ENCODE measurements at regions not wholly inside any gene's neighbourhood (a gene's known extent, or its start where the extent isn't known, plus 50 kb on each side); places are given as distances from the start of the nearest gene placed in this dataset.

GRCh38 chr15:25965326-25965725, 102.2 kb upstream of the ATP10A start:
- no peak overlapping the region for H3K4me3 Mint-ChIP-seq (ENCODE audit: unreplicated experiment)
- intact Hi-C loops (cut with micrococcal nuclease; ENCODE audit: unreplicated experiment) = no loop called here
- no peaks in the 10 kb centered on the region for H3K9me3 Mint-ChIP-seq (ENCODE audit: unreplicated experiment)
- no peak for DNase-seq
- H3K4me1 Mint-ChIP-seq (ENCODE audit: low read depth, unreplicated experiment) = no peaks in the 10 kb centered on the region
- Histone ChIP-seq H3K4me1 (no peaks in the 10 kb centered on the region), H3K9me3 (no peaks in the 10 kb centered on the region; the same call in 1 of the 2 replicates), H3K4me3 (ENCODE audit: low read depth, low read length) (no peak overlapping the region), H3K27me3 (replicated peaks; ENCODE audit: control insufficient read depth, insufficient read depth, low read length) (no peaks in the 10 kb centered on the region), H3K36me3 (ENCODE audit: control insufficient read depth, insufficient read depth, low read length) (no peaks in the 10 kb centered on the region)
- no TSS peak for BruUV-seq (replicated peaks)
- ChIA-PET CTCF (no interaction called here), POLR2A (no interaction called here)
- no peak overlapping the region for H3K27ac Mint-ChIP-seq (ENCODE audit: unreplicated experiment)
- peaks cover 7% of the 10 kb centered on the region for H3K27me3 Mint-ChIP-seq (ENCODE audit: insufficient read depth, unreplicated experiment)
- H3K36me3 Mint-ChIP-seq (ENCODE audit: insufficient read depth, unreplicated experiment) = no peaks in the 10 kb centered on the region
- TF ChIP-seq CTCF (IDR thresholded peaks at IDR 0.05; ENCODE audit: insufficient read depth in 1 of 2, low read depth in 1 of 2, low read length in 1 of 2, severe bottlenecking in 1 of 2, unreplicated experiment in 1 of 2) = no peak

DNA sequence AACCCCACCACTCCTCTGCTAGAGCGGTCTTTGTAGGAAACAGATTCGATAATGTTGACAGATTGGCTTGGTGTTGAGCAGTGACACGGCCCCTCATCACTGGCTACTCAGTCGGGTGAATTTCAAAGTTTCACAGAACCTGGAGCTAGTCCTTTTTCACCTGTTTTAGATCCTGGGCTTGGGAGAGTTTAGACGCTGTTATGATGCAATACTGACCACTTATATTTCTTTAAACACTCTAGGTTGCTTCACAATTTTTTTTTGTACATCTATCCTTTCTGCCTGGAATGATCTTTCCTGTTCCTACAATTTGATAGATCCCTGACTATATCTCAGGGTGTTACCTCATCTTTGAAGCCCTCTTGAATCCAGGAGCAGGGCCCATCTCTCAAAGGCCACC, 97.1 kb upstream of the ATP10A start:
- DNase-seq = no peak
- BruUV-seq (replicated peaks) = no TSS peak
- POLR2A ChIA-PET = no interaction called here
- Mint-ChIP-seq H3K27ac (ENCODE audit: unreplicated experiment) (no peak overlapping the region), H3K4me3 (ENCODE audit: unreplicated experiment) (no peak overlapping the region), H3K36me3 (ENCODE audit: insufficient read depth, unreplicated experiment) (no peaks in the 10 kb centered on the region), H3K9me3 (ENCODE audit: unreplicated experiment) (no peaks in the 10 kb centered on the region), H3K27me3 (ENCODE audit: insufficient read depth, unreplicated experiment) (peaks cover 7% of the 10 kb centered on the region), H3K4me1 (ENCODE audit: low read depth, unreplicated experiment) (no peaks in the 10 kb centered on the region)
- Histone ChIP-seq H3K27me3 (replicated peaks; ENCODE audit: control insufficient read depth, insufficient read depth, low read length) (no peaks in the 10 kb centered on the region), H3K4me3 (ENCODE audit: low read depth, low read length) (no peak overlapping the region), H3K9me3 (no peaks in the 10 kb centered on the region), H3K4me1 (no peaks in the 10 kb centered on the region), H3K36me3 (ENCODE audit: control insufficient read depth, insufficient read depth, low read length) (no peaks in the 10 kb centered on the region)
- no peak for TF ChIP-seq CTCF (IDR thresholded peaks at IDR 0.05; ENCODE audit: insufficient read depth in 1 of 2, low read depth in 1 of 2, low read length in 1 of 2, severe bottlenecking in 1 of 2, unreplicated experiment in 1 of 2)
- CTCF ChIA-PET = no interaction called here
- intact Hi-C loops (cut with micrococcal nuclease; ENCODE audit: unreplicated experiment) = no loop called here

DNA sequence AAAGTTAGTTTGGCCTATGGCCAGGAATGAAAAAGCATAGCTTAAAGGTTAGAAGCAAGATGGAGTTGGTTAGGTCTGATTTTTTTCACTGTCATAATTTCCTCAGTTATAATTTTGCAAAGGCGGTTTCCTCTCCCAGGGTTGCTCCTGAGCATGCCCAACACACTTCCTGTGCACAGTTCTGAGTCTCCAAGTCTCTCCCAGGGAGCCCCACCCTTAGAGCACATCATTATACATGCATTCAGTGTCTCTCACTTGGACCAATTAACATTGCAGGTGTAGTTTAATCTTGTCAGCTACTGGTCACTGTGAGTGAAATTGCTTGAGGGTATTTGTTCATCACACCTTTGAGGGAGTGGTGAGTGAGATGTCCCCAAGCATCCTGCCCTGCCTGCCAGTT, 96.0 kb upstream of the ATP10A start:
- POLR2A ChIA-PET = no interaction called here
- intact Hi-C loops (cut with micrococcal nuclease; ENCODE audit: unreplicated experiment) = loop anchor here (10.0 kb wide), 1 partner anchor 66 kb away; no protein-coding TSS in a partner anchor

More for the DNA sequence above, 96.0 kb upstream of the ATP10A start:
- peaks cover 9% of the 10 kb centered on the region for H3K27me3 Mint-ChIP-seq (ENCODE audit: insufficient read depth, unreplicated experiment)
- H3K9me3 ChIP-seq = no peaks in the 10 kb centered on the region
- DNase-seq = no peak
- no peak for TF ChIP-seq CTCF (IDR thresholded peaks at IDR 0.05; ENCODE audit: insufficient read depth in 1 of 2, low read depth in 1 of 2, low read length in 1 of 2, severe bottlenecking in 1 of 2, unreplicated experiment in 1 of 2)
- no peaks in the 10 kb centered on the region for H3K36me3 Mint-ChIP-seq (ENCODE audit: insufficient read depth, unreplicated experiment)
- H3K36me3 ChIP-seq (ENCODE audit: control insufficient read depth, insufficient read depth, low read length) = no peaks in the 10 kb centered on the region
- no peak overlapping the region for H3K4me3 Mint-ChIP-seq (ENCODE audit: unreplicated experiment)
- no peak overlapping the region for H3K4me3 ChIP-seq (ENCODE audit: low read depth, low read length)
- H3K4me1 ChIP-seq = no peaks in the 10 kb centered on the region
- CTCF ChIA-PET = no interaction called here
- no peaks in the 10 kb centered on the region for H3K4me1 Mint-ChIP-seq (ENCODE audit: low read depth, unreplicated experiment)
- no peaks in the 10 kb centered on the region for H3K9me3 Mint-ChIP-seq (ENCODE audit: unreplicated experiment)
- no peaks in the 10 kb centered on the region for H3K27me3 ChIP-seq (replicated peaks; ENCODE audit: control insufficient read depth, insufficient read depth, low read length)
- no peak overlapping the region for H3K27ac Mint-ChIP-seq (ENCODE audit: unreplicated experiment)
- BruUV-seq (replicated peaks) = no TSS peak

All from Caco-2 (cell line).